HL-60 (cell line): ENCODE measurements at regions not wholly inside any gene's neighbourhood (a gene's known extent, or its start where the extent isn't known, plus 50 kb on each side); places are given as distances from the start of the nearest gene placed in this dataset.
"Not testable (repeated sequence)": the region's sequence is repeated elsewhere in the genome, so short reads cannot be mapped to it uniquely, and the experiment has no call there.

ENCODE experiments used
- DNase-seq, 2 experiments: peaks; one replicate each; pipeline ENCODE4 v3.0.0-alpha.2; 2010 to 2020; ENCODE audit warnings: low read depth in 1 of 2, low spot score in 1 of 2
- H3K27ac ChIP-seq: fragments of 250-450 bp; sonication (Bioruptor Pico); replicated peaks from 2 replicates; pipeline ENCODE4 v1.5.1; 2020; ENCODE audit warnings: mild to moderate bottlenecking, moderate library complexity
- H3K27me3 ChIP-seq: fragments of 250-450 bp; sonication (Bioruptor Pico); 2 replicates; pipeline ENCODE4 v1.5.1; 2021; ENCODE audit warnings: mild to moderate bottlenecking, moderate library complexity; ENCODE audit not compliant: insufficient read depth, poor library complexity, severe bottlenecking
- H3K4me3 ChIP-seq: replicated peaks from 2 replicates; pipeline ENCODE4 v1.5.1; 2011; ENCODE audit warnings: mild to moderate bottlenecking, control low read depth, low read length; ENCODE audit not compliant: insufficient read depth
- CTCF ChIP-seq: IDR thresholded peaks from one replicate; pipeline ENCODE4 v1.5.1; 2011; ENCODE audit warnings: low read length, control low read depth, inconsistent platforms; ENCODE audit not compliant: insufficient read depth
- GABPA ChIP-seq: IDR thresholded peaks from 2 replicates; pipeline ENCODE4 v1.6.1; 2012; ENCODE audit warnings: low read depth
- POLR2AphosphoS5 ChIP-seq: IDR thresholded peaks from 2 replicates; pipeline ENCODE4 v1.6.1; 2012; ENCODE audit warnings: low read depth
- REST ChIP-seq: IDR thresholded peaks from 2 replicates; pipeline ENCODE4 v1.6.1; 2012; ENCODE audit warnings: low read depth; ENCODE audit not compliant: insufficient replicate concordance
- SPI1 ChIP-seq: IDR thresholded peaks from 2 replicates; pipeline ENCODE4 v1.6.1; 2012; ENCODE audit warnings: low read depth, mild to moderate bottlenecking, borderline replicate concordance

- TF ChIP-seq REST (no peak), GABPA (no peak), SPI1 (no peak), POLR2AphosphoS5 (no peak), CTCF (no peak)
- no peak for DNase-seq
Observed at GRCh38 chr9:100652850-100653249, 75.0 kb downstream of the CAVIN4 start.

GRCh38 chr9:100653643-100654334, 75.9 kb downstream of the CAVIN4 start:
- TF ChIP-seq GABPA, result no peak
- TF ChIP-seq CTCF, result no peak
- no peak for TF ChIP-seq REST
- no peak for TF ChIP-seq POLR2AphosphoS5
- no peak for TF ChIP-seq SPI1
- no peak overlapping the region for H3K27ac ChIP-seq
- no peaks in the 10 kb centered on the region for H3K27me3 ChIP-seq
- H3K4me3 ChIP-seq, result no peak overlapping the region
- no peak for DNase-seq

More at GRCh38 chr9:100652850-100653249, 75.0 kb downstream of the CAVIN4 start:
- Histone ChIP-seq H3K27ac (no peak overlapping the region), H3K27me3 (no peaks in the 10 kb centered on the region), H3K4me3 (no peak overlapping the region)

GRCh38 chr9:100656851-100657250, 79.0 kb downstream of the CAVIN4 start:
- H3K27me3 ChIP-seq, H3K4me3 ChIP-seq, DNase-seq, H3K27ac ChIP-seq: not testable (repeated sequence)

GRCh38 chr9:100661668-100662067, 83.8 kb downstream of the CAVIN4 start:
- H3K27ac ChIP-seq, result no peak overlapping the region
- no peaks in the 10 kb centered on the region for H3K27me3 ChIP-seq
- TF ChIP-seq POLR2AphosphoS5 (no peak), SPI1 (no peak), GABPA (no peak), REST (no peak)
- no peak for DNase-seq
- H3K4me3 ChIP-seq, result no peak overlapping the region
